SK-N-MC (cell line): ENCODE measurements at regions not wholly inside any gene's neighbourhood (a gene's known extent, or its start where the extent isn't known, plus 50 kb on each side); places are given as distances from the start of the nearest gene placed in this dataset.

Experiments
- EZH2 ChIP-seq: fragments of 200-600 bp; sonication (generic); IDR thresholded peaks from one replicate; pipeline ENCODE4 v1.6.1; 2017; ENCODE audit warnings: antibody characterized with exemption
- FOXP2 ChIP-seq: optimal IDR thresholded peaks from 2 replicates; pipeline ENCODE3; 2011; ENCODE audit warnings: mild to moderate bottlenecking, moderate library complexity; ENCODE audit not compliant: insufficient read depth; ENCODE audit errors: extremely low read length, control extremely low read depth
- POLR2AphosphoS5 ChIP-seq: IDR thresholded peaks from 2 replicates; pipeline ENCODE4 v1.6.1; 2012; ENCODE audit warnings: mild to moderate bottlenecking, low read depth, low read length, borderline replicate concordance

DNA sequence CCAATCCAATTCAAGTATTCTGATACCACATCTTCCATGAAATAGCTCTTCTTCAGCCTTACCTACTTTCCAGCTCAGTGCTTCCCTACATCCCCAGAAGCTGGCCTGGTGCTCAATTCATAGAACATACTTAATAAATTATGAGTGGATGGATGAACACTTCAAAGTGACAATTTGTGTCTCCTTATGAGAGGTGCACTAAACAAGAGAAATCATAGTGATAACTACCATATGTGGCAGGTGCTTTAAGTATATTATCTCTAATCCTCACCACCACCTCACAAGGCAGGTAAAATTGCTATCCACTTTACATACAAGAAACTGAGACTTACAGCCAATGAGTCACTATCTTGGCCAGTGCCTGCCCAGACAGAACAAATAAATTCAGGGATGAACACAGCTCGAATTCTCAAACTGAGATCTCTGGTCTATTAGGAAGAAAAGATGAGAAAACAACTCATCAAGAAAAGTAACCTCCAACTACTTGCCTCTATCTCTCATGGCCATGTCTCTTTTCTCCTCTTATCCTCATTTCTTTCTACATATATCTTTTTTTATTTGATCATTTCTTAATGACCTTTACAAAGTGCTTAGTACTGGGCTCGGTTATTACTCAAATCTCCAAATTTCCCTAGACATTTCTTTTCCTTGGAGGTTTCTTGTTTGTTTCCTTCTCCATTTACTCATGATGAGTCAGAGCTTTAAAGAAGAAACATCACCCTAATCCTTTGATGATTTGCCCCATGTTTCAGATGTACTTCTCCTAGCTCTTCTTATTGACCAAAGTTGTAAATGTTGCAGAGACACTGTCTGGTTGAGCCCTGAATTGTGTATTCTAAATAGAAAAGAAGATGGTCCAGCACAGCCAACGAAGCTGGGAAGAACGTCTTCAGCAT lies 161.5 kb downstream of the RPS29 start:
- TF ChIP-seq EZH2 (no peak), POLR2AphosphoS5 (no peak), FOXP2 (no peak)
